ENCODE measurements at regions not wholly inside any gene's neighbourhood (a gene's known extent, or its start where the extent isn't known, plus 50 kb on each side); places are given as distances from the start of the nearest gene placed in this dataset.

GRCh38 chr18:54530285-54530684 lies 60.8 kb upstream of the DYNAP start:
- H3K4me3 ChIP-seq (ENCODE audit: low read depth in 1 of 2, low read length in 2 of 2): no peak overlapping the region
- 56 to 68% methylated on average over 2 of the region's 2 CpGs for WGBS, 2 donors

DNA sequence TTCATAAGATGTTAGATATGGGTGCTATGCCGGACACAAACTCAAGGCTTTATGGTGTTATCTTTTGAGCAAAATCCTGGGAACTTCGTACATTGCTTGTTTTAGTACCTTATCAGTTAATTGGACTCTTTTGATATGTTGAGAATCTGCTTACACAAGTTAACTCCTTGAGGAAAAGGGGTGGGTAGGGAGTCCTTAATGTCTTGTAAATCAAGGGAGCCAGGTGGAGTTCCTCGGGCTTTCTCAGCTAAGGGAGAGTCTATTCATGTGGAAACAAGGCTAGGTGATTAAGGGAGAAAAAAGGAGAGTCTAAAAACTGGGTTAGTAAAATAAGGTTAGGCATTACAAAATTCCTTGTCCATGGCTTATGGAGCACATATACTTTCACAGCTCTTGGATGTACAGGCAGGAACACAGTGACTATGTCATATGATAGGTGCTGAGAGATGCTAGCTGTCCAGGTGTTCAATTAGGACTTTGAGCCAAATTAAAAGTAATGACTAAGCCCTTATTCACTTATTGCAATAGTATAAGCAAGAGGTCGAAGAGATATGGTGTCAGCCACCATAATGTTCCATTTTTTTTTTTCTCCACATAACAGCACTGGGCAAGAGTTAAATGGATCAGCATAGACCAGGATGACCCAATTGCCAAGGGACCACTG lies 59.5 kb upstream of the DYNAP start:
- Histone ChIP-seq H3K4me1 (ENCODE audit: control insufficient read depth in 2 of 2, insufficient read depth in 2 of 2, low read length in 1 of 2) (peaks cover 0 to 2% of the 10 kb centered on the region in 2 donors), H3K27ac (ENCODE audit: low read depth in 2 of 2, low read length in 1 of 2) (no peak overlapping the region), H3K27me3 (ENCODE audit: control insufficient read depth in 1 of 2, insufficient read depth in 2 of 2, low read length in 2 of 2) (no peaks in the 10 kb centered on the region), H3K4me3 (ENCODE audit: low read depth in 1 of 2, low read length in 2 of 2) (no peak overlapping the region), H3K9me3 (ENCODE audit: control insufficient read depth in 2 of 2, insufficient read depth in 1 of 2, low read depth in 1 of 2, low read length in 1 of 2) (peaks cover 0 to 16% of the 10 kb centered on the region in 2 donors), H3K36me3 (ENCODE audit: control insufficient read depth in 2 of 2, insufficient read depth in 2 of 2, low read length in 1 of 2) (no peaks in the 10 kb centered on the region)
- WGBS, 2 donors: 41 to 45% methylated on average over 4 of the region's 4 CpGs

More at GRCh38 chr18:54530285-54530684, 60.8 kb upstream of the DYNAP start:
- no peaks in the 10 kb centered on the region for H3K27me3 ChIP-seq (ENCODE audit: control insufficient read depth in 1 of 2, insufficient read depth in 2 of 2, low read length in 2 of 2)
- no peaks in the 10 kb centered on the region for H3K4me1 ChIP-seq (ENCODE audit: control insufficient read depth in 2 of 2, insufficient read depth in 2 of 2, low read length in 1 of 2)
- peaks cover 0 to 5% of the 10 kb centered on the region in 2 donors for H3K9me3 ChIP-seq (ENCODE audit: control insufficient read depth in 2 of 2, insufficient read depth in 1 of 2, low read depth in 1 of 2, low read length in 1 of 2)
- H3K27ac ChIP-seq (ENCODE audit: low read depth in 2 of 2, low read length in 1 of 2): no peak overlapping the region
- H3K36me3 ChIP-seq (ENCODE audit: control insufficient read depth in 2 of 2, insufficient read depth in 2 of 2, low read length in 1 of 2): no peaks in the 10 kb centered on the region

GRCh38 chr18:54532222-54532621 lies 58.8 kb upstream of the DYNAP start:
- H3K27me3 ChIP-seq (ENCODE audit: control insufficient read depth in 1 of 2, insufficient read depth in 2 of 2, low read length in 2 of 2): no peaks in the 10 kb centered on the region
- no peaks in the 10 kb centered on the region for H3K36me3 ChIP-seq (ENCODE audit: control insufficient read depth in 2 of 2, insufficient read depth in 2 of 2, low read length in 1 of 2)
- H3K27ac ChIP-seq (ENCODE audit: low read depth in 2 of 2, low read length in 1 of 2): no peak overlapping the region
- peaks cover 0 to 16% of the 10 kb centered on the region in 2 donors for H3K9me3 ChIP-seq (ENCODE audit: control insufficient read depth in 2 of 2, insufficient read depth in 1 of 2, low read depth in 1 of 2, low read length in 1 of 2)
- no peak overlapping the region for H3K4me3 ChIP-seq (ENCODE audit: low read depth in 1 of 2, low read length in 2 of 2)
- peaks cover 0 to 2% of the 10 kb centered on the region in 2 donors for H3K4me1 ChIP-seq (ENCODE audit: control insufficient read depth in 2 of 2, insufficient read depth in 2 of 2, low read length in 1 of 2)

DNA sequence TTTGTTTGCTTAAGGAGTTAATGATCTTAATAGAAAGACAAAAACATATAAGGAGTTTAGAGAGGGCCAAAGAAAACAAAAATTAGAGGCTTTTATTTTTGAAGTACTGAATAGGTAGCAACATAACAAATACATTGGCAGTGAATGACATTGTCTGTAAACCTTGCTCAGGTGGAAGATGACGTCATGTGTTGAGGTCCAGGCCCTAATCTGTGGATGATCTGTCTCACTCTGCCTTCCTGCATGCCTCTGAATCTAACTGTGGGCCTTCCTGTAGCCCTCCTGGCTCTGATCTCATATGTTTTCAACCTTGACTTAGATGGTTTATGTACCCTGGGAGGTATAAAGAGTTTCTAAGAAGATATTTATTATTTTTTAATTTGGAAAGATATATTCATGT lies 58.1 kb upstream of the DYNAP start:
- Histone ChIP-seq H3K9me3 (ENCODE audit: control insufficient read depth in 2 of 2, insufficient read depth in 1 of 2, low read depth in 1 of 2, low read length in 1 of 2) (peaks cover 0 to 22% of the 10 kb centered on the region in 2 donors), H3K4me3 (ENCODE audit: low read depth in 1 of 2, low read length in 2 of 2) (no peak overlapping the region)
- 39 to 52% methylated on average over 1 of the region's 1 CpG for WGBS, 2 donors

More for the DNA sequence above, 58.1 kb upstream of the DYNAP start:
- Histone ChIP-seq H3K27me3 (ENCODE audit: control insufficient read depth in 1 of 2, insufficient read depth in 2 of 2, low read length in 2 of 2) (no peaks in the 10 kb centered on the region), H3K4me1 (ENCODE audit: control insufficient read depth in 2 of 2, insufficient read depth in 2 of 2, low read length in 1 of 2) (peaks cover 0 to 2% of the 10 kb centered on the region in 2 donors), H3K36me3 (ENCODE audit: control insufficient read depth in 2 of 2, insufficient read depth in 2 of 2, low read length in 1 of 2) (no peaks in the 10 kb centered on the region), H3K27ac (ENCODE audit: low read depth in 2 of 2, low read length in 1 of 2) (no peak overlapping the region)

All from esophagus (tissue), 2 donors.